ENCODE measurements at regions not wholly inside any gene's neighbourhood (a gene's known extent, or its start where the extent isn't known, plus 50 kb on each side); places are given as distances from the start of the nearest gene placed in this dataset.

- in situ Hi-C loops (cut with MboI; ENCODE audit: low pct_unique_long_range_greater_than_20kb, low sequenced_read_pairs, unreplicated experiment) = no loop called here
Measured at GRCh38 chr14:82720431-82720830, 1186.8 kb upstream of the SEL1L start.

GRCh38 chr14:82720946-82721345 lies 1187.3 kb upstream of the SEL1L start:
- no peak for TF ChIP-seq CTCF (IDR thresholded peaks at IDR 0.05; ENCODE audit: extremely low read depth, insufficient read depth, missing control alignments)
- in situ Hi-C loops (cut with MboI; ENCODE audit: low pct_unique_long_range_greater_than_20kb, low sequenced_read_pairs, unreplicated experiment) = no loop called here
- no peak for DNase-seq (ENCODE audit: low spot score)

More at GRCh38 chr14:82720431-82720830, 1186.8 kb upstream of the SEL1L start:
- no peak for TF ChIP-seq CTCF (IDR thresholded peaks at IDR 0.05; ENCODE audit: extremely low read depth, insufficient read depth, missing control alignments)
- no peak for DNase-seq (ENCODE audit: low spot score)

DNA sequence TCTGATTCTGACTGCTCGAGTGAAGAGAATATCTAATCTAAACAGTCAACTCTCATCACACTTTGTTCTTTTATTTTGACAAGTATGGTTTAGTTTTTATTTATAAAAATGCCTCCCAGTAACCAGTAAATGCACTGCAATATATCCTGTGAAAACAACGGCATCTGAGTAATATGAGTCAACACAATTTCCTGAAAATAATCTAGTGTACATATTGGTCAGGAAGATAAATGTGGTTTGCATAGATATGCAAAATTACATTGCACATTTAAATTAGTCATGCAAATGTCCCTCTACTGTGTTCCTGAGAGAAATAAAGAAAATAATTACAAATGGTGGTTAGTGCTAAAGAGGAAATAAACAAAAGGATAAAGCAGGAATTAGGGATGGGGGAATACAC lies 1190.7 kb upstream of the SEL1L start:
- no peak for TF ChIP-seq CTCF (IDR thresholded peaks at IDR 0.05; ENCODE audit: extremely low read depth, insufficient read depth, missing control alignments)
- in situ Hi-C loops (cut with MboI; ENCODE audit: low pct_unique_long_range_greater_than_20kb, low sequenced_read_pairs, unreplicated experiment) = no loop called here
- no peak for DNase-seq (ENCODE audit: low spot score)

DNA sequence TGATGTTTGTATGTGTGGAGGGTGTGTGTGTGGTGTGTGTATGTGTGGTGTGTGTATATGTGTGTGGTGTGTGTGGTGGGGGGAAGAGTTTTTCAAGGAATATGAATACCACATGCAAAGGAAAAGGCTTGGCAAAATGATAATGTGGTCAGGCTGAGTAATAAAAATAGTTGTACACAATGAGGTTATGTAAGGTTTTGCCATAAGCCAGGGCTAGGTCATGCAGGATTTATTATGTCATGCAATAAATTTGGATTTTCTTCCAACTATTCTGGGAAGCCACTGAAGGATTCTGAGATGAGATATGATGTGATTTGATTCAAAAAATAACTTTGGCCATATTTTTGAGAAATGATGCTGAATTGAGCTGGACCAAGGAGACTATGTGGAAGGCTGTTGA lies 1191.6 kb upstream of the SEL1L start:
- TF ChIP-seq CTCF (IDR thresholded peaks at IDR 0.05; ENCODE audit: extremely low read depth, insufficient read depth, missing control alignments) = no peak
- DNase-seq (ENCODE audit: low spot score) = no peak
- in situ Hi-C loops (cut with MboI; ENCODE audit: low pct_unique_long_range_greater_than_20kb, low sequenced_read_pairs, unreplicated experiment) = no loop called here

DNA sequence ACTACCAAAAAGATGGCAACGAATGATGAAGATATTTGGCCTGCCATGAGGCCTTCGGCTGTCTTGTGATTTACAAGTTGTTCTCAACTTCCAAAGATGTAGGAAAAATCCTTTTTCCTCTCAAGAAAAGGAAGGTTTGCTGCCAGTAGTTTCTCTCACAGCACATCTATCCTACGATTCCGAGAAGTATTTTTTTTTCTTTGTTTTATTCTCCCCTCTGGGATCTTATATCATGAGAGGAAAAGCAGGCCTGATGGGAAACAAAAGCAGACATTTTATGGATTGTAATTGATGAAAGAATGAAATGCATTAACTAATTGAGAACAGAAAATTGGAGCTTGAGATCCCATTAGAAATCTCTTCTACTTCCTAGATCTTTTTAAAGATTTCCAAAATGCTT lies 1197.9 kb upstream of the SEL1L start:
- in situ Hi-C loops (cut with MboI; ENCODE audit: low pct_unique_long_range_greater_than_20kb, low sequenced_read_pairs, unreplicated experiment) = no loop called here
- DNase-seq (ENCODE audit: low spot score) = no peak
- TF ChIP-seq CTCF (IDR thresholded peaks at IDR 0.05; ENCODE audit: extremely low read depth, insufficient read depth, missing control alignments) = no peak

DNA sequence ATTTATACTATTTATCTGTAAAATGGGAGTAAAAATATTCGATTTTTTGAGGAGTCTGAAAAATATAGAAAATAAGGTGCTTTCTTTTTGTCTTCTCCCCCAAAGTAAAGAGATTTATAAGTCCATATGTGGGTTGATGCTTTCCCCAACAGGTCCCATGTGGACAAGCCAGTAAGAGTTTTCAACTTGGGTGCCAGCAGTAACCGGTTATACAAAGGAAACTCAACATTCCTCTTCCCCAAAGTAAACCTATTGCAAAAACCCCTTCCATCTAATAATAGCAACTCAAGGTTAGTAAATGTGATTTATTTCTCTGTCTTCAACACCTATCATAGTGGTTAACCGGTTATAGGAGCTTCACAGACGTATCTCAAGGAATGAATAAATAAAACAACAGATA lies 1206.9 kb upstream of the SEL1L start:
- no peak for TF ChIP-seq CTCF (IDR thresholded peaks at IDR 0.05; ENCODE audit: extremely low read depth, insufficient read depth, missing control alignments)
- DNase-seq (ENCODE audit: low spot score) = no peak
- in situ Hi-C loops (cut with MboI; ENCODE audit: low pct_unique_long_range_greater_than_20kb, low sequenced_read_pairs, unreplicated experiment) = no loop called here

DNA sequence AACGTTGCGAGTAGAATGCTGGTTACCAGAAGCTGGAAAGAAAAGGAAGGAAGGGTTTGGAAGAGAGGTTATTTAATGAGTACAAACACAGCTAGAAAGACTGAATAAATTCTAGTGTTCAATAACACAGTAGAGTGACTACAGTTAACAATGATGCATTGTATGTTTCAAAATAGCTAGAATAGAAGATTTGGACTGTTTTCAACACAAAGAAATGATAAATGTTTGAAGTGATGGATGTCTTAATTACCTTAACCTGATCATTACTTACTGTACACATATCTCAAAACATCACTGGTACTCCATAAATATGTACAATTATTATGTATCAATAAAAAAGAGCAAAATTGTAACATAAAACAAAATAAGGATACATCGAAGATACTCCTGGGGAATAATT lies 1221.8 kb upstream of the SEL1L start:
- in situ Hi-C loops (cut with MboI; ENCODE audit: low pct_unique_long_range_greater_than_20kb, low sequenced_read_pairs, unreplicated experiment) = no loop called here
- no peak for TF ChIP-seq CTCF (IDR thresholded peaks at IDR 0.05; ENCODE audit: extremely low read depth, insufficient read depth, missing control alignments)
- no peak for DNase-seq (ENCODE audit: low spot score)
